ENCODE measurements at regions not wholly inside any gene's neighbourhood (a gene's known extent, or its start where the extent isn't known, plus 50 kb on each side); places are given as distances from the start of the nearest gene placed in this dataset.

DNA sequence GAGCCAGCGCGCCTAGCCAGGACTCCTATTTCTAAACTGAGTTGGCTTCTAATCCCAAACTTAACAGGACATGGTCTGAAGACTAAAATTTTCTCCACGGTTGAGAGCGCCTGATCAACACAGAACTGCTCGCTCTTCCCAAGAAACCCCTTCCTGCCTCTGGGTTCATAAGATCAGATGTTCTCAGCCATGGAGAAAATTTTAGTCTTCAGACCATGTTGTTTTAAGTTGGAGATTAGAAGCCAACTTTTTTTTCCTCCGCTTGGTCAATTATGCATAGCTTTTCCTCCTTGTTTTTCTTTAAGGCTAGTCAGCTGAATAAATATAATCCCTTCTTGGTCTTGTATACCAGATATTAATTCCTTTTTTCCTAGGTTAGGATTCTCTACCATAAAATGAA is 356.6 kb upstream of the ADAMTS9 start:
- 100% methylated on average over 1 of the region's 6 CpGs for WGBS (ENCODE audit: insufficient coverage, low lambda C conversion rate)
- DNase-seq: no peak
- H3K4me3 ChIP-seq (ENCODE audit: low read length): no peak overlapping the region
- H3K27me3 ChIP-seq (ENCODE audit: control insufficient read depth, insufficient read depth, low read length): no peaks in the 10 kb centered on the region
- H3K4me1 ChIP-seq (ENCODE audit: control insufficient read depth, insufficient read depth, low read length): no peaks in the 10 kb centered on the region
- H3K9me3 ChIP-seq (ENCODE audit: control insufficient read depth, low read depth, low read length): no peaks in the 10 kb centered on the region
- no peak overlapping the region for H3K27ac ChIP-seq (ENCODE audit: low read length)
- no peaks in the 10 kb centered on the region for H3K36me3 ChIP-seq (ENCODE audit: control insufficient read depth, insufficient read depth, low read length)

DNA sequence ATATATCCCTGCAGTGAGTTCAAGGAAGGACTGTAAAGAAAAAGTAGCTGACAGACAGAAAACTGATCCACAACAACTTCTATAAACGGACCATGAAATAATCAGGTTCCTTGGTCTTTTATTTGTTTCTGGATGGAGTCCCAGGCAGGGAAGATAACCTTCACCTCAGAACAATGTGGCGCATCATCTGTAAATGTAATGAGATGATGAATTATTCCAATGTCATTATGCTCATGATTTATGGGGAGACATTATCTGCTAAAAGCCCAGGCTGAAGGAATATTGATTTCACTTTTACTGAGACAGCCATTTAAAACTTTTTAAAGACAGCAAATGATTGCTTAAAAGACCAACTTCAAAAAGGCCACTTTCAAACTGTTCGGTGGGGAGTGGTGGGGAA is 354.9 kb upstream of the ADAMTS9 start:
- H3K9me3 ChIP-seq (ENCODE audit: control insufficient read depth, low read depth, low read length): no peaks in the 10 kb centered on the region
- H3K27me3 ChIP-seq (ENCODE audit: control insufficient read depth, insufficient read depth, low read length): no peaks in the 10 kb centered on the region
- DNase-seq: no peak
- no peak overlapping the region for H3K4me3 ChIP-seq (ENCODE audit: low read length)
- H3K27ac ChIP-seq (ENCODE audit: low read length): no peak overlapping the region
- no peaks in the 10 kb centered on the region for H3K36me3 ChIP-seq (ENCODE audit: control insufficient read depth, insufficient read depth, low read length)
- WGBS (ENCODE audit: insufficient coverage, low lambda C conversion rate): 50% methylated on average over 2 of the region's 3 CpGs
- H3K4me1 ChIP-seq (ENCODE audit: control insufficient read depth, insufficient read depth, low read length): no peaks in the 10 kb centered on the region

DNA sequence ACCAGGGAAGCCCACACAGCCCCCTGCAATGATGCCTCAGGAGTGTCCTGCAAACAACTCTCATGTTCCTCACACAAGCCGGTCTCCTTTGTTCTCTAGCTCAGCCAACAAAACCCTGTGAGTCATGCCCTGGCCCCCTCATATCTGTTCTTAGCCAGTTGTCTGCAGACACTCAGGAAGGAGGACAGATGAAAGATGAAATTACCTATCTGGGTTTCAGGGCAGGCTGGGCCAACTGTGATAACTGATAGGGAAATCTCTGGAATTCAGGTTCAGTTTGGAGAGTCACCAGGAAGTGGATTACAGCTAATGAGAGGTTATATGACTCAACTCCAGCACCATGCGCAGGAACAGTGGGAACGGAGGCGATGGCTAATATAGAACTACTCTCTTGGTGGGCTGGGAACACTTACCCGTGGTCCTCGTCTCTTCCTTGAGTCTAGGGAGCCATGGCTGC is 352.0 kb upstream of the ADAMTS9 start:
- no CpG with 5 or more reads among the region's 6 CpGs for WGBS (ENCODE audit: insufficient coverage, low lambda C conversion rate)
- no peak for DNase-seq
- Histone ChIP-seq H3K27me3 (ENCODE audit: control insufficient read depth, insufficient read depth, low read length) (no peaks in the 10 kb centered on the region), H3K4me1 (ENCODE audit: control insufficient read depth, insufficient read depth, low read length) (no peaks in the 10 kb centered on the region), H3K36me3 (ENCODE audit: control insufficient read depth, insufficient read depth, low read length) (no peaks in the 10 kb centered on the region), H3K27ac (ENCODE audit: low read length) (no peak overlapping the region), H3K9me3 (ENCODE audit: control insufficient read depth, low read depth, low read length) (no peaks in the 10 kb centered on the region), H3K4me3 (ENCODE audit: low read length) (no peak overlapping the region)

DNA sequence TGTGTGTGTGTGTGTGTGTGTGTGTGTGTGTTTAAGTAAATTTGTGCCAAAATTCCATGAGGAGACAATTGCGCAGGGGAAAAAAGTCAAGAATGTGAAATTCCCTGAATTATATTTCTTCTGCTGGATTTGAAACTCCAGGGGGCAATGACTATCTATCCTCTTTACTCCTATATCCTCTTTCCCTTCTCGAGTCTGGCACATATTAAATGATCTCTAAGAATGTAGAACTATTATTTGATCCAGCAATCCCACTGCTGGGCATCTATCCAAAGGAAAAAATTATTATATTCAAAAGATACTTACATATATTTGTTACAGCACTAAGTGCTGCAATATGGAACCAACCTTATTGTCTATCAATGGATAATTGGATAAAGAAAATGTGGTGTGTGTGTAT is 350.1 kb upstream of the ADAMTS9 start:
- Histone ChIP-seq H3K27ac (ENCODE audit: low read length) (no peak overlapping the region), H3K36me3 (ENCODE audit: control insufficient read depth, insufficient read depth, low read length) (no peaks in the 10 kb centered on the region), H3K4me3 (ENCODE audit: low read length) (no peak overlapping the region), H3K9me3 (ENCODE audit: control insufficient read depth, low read depth, low read length) (no peaks in the 10 kb centered on the region), H3K27me3 (ENCODE audit: control insufficient read depth, insufficient read depth, low read length) (no peaks in the 10 kb centered on the region), H3K4me1 (ENCODE audit: control insufficient read depth, insufficient read depth, low read length) (no peaks in the 10 kb centered on the region)
- DNase-seq: no peak
- no CpG with 5 or more reads among the region's 2 CpGs for WGBS (ENCODE audit: insufficient coverage, low lambda C conversion rate)

DNA sequence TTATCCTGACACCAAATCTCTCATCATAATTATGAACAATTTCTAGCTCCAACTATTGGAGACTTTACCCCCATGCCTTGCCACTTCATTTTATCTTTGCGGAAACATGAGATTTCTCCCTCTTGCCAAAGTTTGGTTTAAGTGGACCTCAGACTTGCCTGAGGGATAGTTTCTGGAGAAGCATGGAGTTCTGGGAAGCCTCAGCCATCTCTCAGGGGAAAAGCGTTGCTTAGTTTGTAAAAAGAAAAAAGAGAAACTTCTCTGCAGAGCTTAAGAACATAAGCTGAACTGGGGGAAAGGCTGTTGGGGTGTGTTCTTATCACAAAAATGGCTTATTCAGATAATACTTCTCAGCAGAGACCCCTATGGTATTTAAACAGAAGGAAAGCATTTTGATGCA is 347.4 kb upstream of the ADAMTS9 start:
- Histone ChIP-seq H3K27me3 (ENCODE audit: control insufficient read depth, insufficient read depth, low read length) (no peaks in the 10 kb centered on the region), H3K4me1 (ENCODE audit: control insufficient read depth, insufficient read depth, low read length) (no peaks in the 10 kb centered on the region), H3K36me3 (ENCODE audit: control insufficient read depth, insufficient read depth, low read length) (no peaks in the 10 kb centered on the region), H3K9me3 (ENCODE audit: control insufficient read depth, low read depth, low read length) (no peaks in the 10 kb centered on the region), H3K4me3 (ENCODE audit: low read length) (no peak overlapping the region), H3K27ac (ENCODE audit: low read length) (no peak overlapping the region)
- DNase-seq: no peak
- no CpG with 5 or more reads among the region's 2 CpGs for WGBS (ENCODE audit: insufficient coverage, low lambda C conversion rate)

DNA sequence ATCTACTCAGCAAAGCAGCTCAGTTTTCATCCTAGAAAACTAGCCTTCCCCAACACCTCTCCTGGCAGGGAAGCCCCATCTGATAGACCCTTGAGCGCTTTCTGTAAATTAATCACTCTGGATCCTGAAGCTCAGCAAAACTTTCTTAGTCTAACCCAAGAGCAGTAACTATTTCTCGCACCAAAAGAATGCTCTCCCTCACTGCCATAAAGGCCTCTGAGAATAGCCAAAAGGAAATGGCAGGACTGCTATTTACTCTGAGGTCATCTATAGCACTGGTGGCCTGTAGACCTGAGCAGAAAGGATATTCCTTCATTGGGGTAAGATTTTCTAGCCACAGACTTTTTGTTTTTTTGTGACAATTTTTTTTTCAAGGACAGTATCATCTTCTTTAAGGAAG is 345.8 kb upstream of the ADAMTS9 start:
- H3K36me3 ChIP-seq (ENCODE audit: control insufficient read depth, insufficient read depth, low read length): no peaks in the 10 kb centered on the region
- H3K4me3 ChIP-seq (ENCODE audit: low read length): no peak overlapping the region
- no peak overlapping the region for H3K27ac ChIP-seq (ENCODE audit: low read length)
- H3K9me3 ChIP-seq (ENCODE audit: control insufficient read depth, low read depth, low read length): no peaks in the 10 kb centered on the region
- WGBS (ENCODE audit: insufficient coverage, low lambda C conversion rate): no CpG with 5 or more reads among the region's 2 CpGs
- no peaks in the 10 kb centered on the region for H3K4me1 ChIP-seq (ENCODE audit: control insufficient read depth, insufficient read depth, low read length)
- DNase-seq: no peak
- H3K27me3 ChIP-seq (ENCODE audit: control insufficient read depth, insufficient read depth, low read length): no peaks in the 10 kb centered on the region

DNA sequence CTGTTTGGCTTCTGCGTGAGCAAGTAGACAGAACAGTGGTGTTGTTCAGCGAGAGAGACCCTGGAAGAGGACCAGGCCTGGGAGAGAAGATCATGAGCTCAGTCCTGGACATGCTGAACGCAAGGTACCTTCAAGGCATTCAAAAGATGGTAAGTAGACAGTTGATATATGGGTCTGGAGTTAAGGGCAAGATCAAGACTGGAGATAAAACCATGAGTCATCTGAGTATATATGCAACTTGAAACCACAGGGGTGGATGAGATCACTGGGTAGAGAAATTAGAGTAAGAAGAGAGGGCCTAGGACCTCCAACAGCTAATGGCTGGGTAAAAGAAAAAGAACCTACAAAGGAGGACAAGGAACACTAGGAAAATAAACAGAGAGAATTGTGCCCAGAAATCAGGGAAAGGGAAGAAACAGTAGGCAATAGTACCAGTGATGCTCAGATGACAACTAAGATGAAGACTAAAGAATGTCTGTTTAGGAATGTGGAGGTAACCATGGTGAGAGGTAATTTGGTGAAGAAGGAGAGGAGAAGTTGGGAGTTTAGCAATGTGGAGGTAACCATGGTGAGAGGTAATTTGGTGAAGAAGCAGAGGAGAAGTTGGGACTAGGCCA is 343.2 kb upstream of the ADAMTS9 start:
- 100% methylated on average over 1 of the region's 3 CpGs for WGBS (ENCODE audit: insufficient coverage, low lambda C conversion rate)
- DNase-seq: no peak
- Histone ChIP-seq H3K4me3 (ENCODE audit: low read length) (no peak overlapping the region), H3K36me3 (ENCODE audit: control insufficient read depth, insufficient read depth, low read length) (no peaks in the 10 kb centered on the region), H3K27me3 (ENCODE audit: control insufficient read depth, insufficient read depth, low read length) (no peaks in the 10 kb centered on the region), H3K4me1 (ENCODE audit: control insufficient read depth, insufficient read depth, low read length) (no peaks in the 10 kb centered on the region), H3K9me3 (ENCODE audit: control insufficient read depth, low read depth, low read length) (no peaks in the 10 kb centered on the region), H3K27ac (ENCODE audit: low read length) (no peak overlapping the region)

DNA sequence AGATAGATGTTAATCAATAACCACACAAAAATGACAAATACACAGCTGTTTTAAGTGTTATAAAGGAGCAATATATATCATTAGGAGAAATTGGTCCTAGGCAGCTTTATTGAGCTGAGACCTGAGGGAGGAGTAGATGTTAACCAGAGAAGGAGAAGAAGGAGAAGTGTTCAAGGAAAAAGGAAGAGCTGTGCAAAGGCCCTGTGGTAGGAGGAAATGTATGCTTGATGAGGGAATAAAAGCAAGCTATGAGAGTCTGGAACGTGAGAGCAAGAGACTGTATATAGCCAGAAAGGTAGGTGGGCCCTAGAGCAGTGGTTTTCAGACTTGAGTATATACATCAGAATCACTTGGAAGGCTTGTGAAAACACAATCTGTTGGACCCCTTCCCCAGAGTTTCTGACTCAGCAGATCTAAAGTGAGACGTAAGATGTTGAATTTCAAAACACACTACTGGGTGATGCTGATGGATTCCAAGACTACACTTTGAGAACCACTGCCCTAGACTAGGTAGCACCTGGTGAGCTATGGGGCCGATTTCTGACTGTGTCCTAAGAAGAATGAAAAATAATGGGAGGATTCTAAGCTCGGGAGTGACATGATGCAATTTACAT is 342.3 kb upstream of the ADAMTS9 start:
- 89% methylated on average over 1 of the region's 4 CpGs for WGBS (ENCODE audit: insufficient coverage, low lambda C conversion rate)
- Histone ChIP-seq H3K4me1 (ENCODE audit: control insufficient read depth, insufficient read depth, low read length) (no peaks in the 10 kb centered on the region), H3K27ac (ENCODE audit: low read length) (no peak overlapping the region), H3K4me3 (ENCODE audit: low read length) (no peak overlapping the region), H3K9me3 (ENCODE audit: control insufficient read depth, low read depth, low read length) (no peaks in the 10 kb centered on the region), H3K27me3 (ENCODE audit: control insufficient read depth, insufficient read depth, low read length) (no peaks in the 10 kb centered on the region), H3K36me3 (ENCODE audit: control insufficient read depth, insufficient read depth, low read length) (no peaks in the 10 kb centered on the region)
- DNase-seq: no peak

DNA sequence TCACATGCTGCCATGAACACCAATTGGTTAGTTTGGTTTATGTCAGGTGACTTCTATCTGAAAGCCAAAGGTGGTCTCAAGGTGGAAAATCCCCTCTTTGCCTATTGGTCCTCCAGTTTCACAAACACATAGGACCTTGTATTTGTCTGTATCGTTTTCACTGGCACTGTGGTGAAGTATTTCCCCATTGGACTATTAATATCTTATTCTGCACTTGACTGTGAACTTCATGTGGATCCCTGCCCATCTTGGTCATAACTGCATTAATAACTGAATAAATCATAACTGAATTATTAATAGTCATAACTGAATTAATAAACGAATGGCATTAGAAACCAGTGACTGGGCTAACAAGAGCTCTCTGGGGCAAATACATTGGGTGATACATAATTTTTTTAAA is 341.3 kb upstream of the ADAMTS9 start:
- no peak overlapping the region for H3K27ac ChIP-seq (ENCODE audit: low read length)
- H3K4me3 ChIP-seq (ENCODE audit: low read length): no peak overlapping the region
- H3K36me3 ChIP-seq (ENCODE audit: control insufficient read depth, insufficient read depth, low read length): no peaks in the 10 kb centered on the region
- H3K27me3 ChIP-seq (ENCODE audit: control insufficient read depth, insufficient read depth, low read length): no peaks in the 10 kb centered on the region
- H3K4me1 ChIP-seq (ENCODE audit: control insufficient read depth, insufficient read depth, low read length): no peaks in the 10 kb centered on the region
- WGBS (ENCODE audit: insufficient coverage, low lambda C conversion rate): 100% methylated on average over 1 of the region's 2 CpGs
- DNase-seq: no peak
- no peaks in the 10 kb centered on the region for H3K9me3 ChIP-seq (ENCODE audit: control insufficient read depth, low read depth, low read length)

DNA sequence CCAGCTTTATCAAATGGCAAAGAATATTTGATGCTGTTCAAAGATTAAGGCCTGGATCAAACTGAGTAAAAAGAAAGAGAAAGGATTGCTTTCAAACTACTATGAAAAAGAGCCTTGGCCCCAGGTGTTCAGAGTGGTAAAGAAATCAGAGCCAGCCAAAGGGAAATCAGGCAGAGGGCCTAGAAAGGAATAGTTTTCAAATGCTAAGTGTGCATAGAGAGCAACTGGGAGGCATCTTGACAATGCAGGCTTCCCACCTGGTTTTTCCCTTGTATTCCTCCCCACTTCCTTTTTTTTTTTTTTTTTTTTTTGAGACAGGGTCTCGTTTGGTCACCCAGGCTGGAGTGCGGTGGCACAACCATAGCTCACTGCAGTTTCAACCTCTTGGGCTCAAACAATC is 340.2 kb upstream of the ADAMTS9 start:
- no CpG with 5 or more reads among the region's 2 CpGs for WGBS (ENCODE audit: insufficient coverage, low lambda C conversion rate)
- H3K27ac ChIP-seq (ENCODE audit: low read length): no peak overlapping the region
- DNase-seq: no peak
- no peaks in the 10 kb centered on the region for H3K4me1 ChIP-seq (ENCODE audit: control insufficient read depth, insufficient read depth, low read length)
- H3K36me3 ChIP-seq (ENCODE audit: control insufficient read depth, insufficient read depth, low read length): no peaks in the 10 kb centered on the region
- no peaks in the 10 kb centered on the region for H3K27me3 ChIP-seq (ENCODE audit: control insufficient read depth, insufficient read depth, low read length)
- H3K9me3 ChIP-seq (ENCODE audit: control insufficient read depth, low read depth, low read length): no peaks in the 10 kb centered on the region
- H3K4me3 ChIP-seq (ENCODE audit: low read length): no peak overlapping the region

DNA sequence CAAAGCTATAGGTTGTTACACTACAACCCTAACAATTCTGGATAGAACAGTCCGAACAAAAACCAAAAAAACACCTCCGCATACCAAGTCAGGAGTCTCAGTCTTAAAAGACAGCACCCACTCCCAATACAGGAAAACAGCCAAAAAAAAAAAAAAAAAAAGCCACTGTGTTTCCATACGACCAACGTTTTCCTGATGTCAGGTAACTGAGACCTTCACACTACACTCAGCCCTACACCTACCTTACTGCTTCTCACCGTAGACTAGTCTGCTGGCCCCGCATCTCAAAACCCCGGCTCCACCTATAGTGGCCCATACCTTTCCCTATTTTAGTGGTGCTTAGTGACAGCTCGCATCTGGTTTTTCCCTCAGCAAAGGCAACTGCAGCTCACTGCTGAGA is 339.5 kb upstream of the ADAMTS9 start:
- H3K27ac ChIP-seq (ENCODE audit: low read length): no peak overlapping the region
- no peaks in the 10 kb centered on the region for H3K9me3 ChIP-seq (ENCODE audit: control insufficient read depth, low read depth, low read length)
- DNase-seq: no peak
- no peaks in the 10 kb centered on the region for H3K36me3 ChIP-seq (ENCODE audit: control insufficient read depth, insufficient read depth, low read length)
- no peaks in the 10 kb centered on the region for H3K27me3 ChIP-seq (ENCODE audit: control insufficient read depth, insufficient read depth, low read length)
- 100% methylated on average over 1 of the region's 8 CpGs for WGBS (ENCODE audit: insufficient coverage, low lambda C conversion rate)
- no peak overlapping the region for H3K4me3 ChIP-seq (ENCODE audit: low read length)
- H3K4me1 ChIP-seq (ENCODE audit: control insufficient read depth, insufficient read depth, low read length): no peaks in the 10 kb centered on the region
